ENCODE measurements at regions not wholly inside any gene's neighbourhood (a gene's known extent, or its start where the extent isn't known, plus 50 kb on each side); places are given as distances from the start of the nearest gene placed in this dataset.

DNA sequence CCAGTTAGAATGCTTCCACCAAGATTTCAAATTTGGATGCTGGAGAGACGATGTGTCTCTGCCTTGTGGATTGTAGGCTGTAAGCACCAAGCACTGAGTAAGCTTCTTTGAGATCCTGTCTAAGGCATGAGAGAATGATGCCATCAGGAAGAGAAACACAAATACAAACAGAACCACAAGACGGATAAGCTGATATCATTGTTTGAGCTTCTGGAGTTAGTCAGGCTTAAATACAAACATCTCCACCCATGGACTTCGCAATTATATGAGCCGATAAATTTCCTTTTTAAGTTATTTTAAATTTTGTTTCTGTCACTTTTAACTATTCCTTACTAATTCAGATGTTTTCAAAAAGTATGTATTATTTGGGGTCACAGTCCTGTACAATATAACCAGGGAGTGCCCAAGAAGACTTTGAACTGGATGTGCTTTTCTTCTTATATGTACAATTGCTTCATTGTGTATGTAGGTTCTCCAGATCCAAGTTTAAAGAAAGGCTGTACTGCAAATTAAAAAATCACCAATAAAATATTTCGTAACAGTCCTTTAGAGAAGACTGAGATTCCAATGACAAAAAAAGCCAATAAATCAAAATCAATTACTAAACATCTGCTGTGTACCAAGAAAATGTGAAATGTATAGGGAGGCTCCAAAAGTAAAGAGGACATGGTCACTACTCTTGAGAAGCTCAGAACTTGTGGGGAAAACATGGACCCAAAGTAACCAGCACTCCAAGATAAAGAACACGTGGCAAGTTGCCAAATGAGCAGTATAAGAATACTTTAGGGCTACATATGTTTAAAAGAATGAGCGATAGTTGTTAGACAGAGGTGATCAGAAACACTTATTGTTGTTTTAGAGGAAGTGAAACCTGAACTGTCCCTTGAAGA, 274.1 kb downstream of the ADAMTS20 start:
- TF ChIP-seq CTCF (IDR thresholded peaks at IDR 0.05) (no peak), POLR2A (IDR thresholded peaks at IDR 0.05) (no peak)

Measured in adrenal gland (tissue), 5 donors.